ENCODE measurements at regions not wholly inside any gene's neighbourhood (a gene's known extent, or its start where the extent isn't known, plus 50 kb on each side); places are given as distances from the start of the nearest gene placed in this dataset.

DNA sequence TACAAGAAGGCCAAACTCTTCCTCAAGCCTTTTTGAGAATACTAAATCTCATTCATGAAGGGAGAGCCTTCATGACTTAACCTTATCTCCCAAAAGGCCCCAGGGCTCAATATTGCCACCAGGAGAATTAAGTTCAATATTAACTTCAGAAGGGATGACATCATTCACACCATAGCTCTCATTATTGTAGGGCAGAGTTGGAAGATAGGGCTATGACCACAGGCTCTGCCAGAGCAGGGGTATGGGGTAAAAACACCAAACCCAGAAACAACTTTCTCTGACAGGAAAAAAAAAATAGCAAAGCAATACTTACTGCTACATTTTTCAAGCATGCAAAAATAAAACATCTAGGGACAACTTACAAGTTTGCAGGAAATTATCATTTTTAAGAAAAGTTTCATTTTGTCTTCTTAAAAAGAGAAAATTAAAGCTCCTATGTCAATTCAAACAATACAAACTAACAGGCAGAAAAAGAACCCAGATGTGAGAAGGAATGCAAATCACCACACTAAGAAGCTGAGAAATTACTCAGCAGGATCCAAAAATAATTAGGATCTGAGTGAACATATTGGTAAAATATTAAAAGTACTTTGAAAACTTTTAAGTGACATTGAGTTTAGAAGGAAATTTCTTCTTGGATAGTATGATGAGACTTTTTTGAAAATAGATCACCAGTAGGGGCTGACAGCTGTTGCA is 1156.5 kb downstream of the NCAM2 start:
- TF ChIP-seq CTCF (IDR thresholded peaks at IDR 0.05) (no peak), POLR2A (IDR thresholded peaks at IDR 0.05) (no peak)

Data from right lobe of liver (tissue), 4 donors.